BE2C (cell line): ENCODE measurements at regions not wholly inside any gene's neighbourhood (a gene's known extent, or its start where the extent isn't known, plus 50 kb on each side); places are given as distances from the start of the nearest gene placed in this dataset.

Source experiments
- DNase-seq: peaks from one replicate; pipeline ENCODE4 v3.0.0-alpha.2; 2020
- H3K27me3 ChIP-seq: fragments of 250-450 bp; sonication (Bioruptor Pico); 2 replicates; pipeline ENCODE4 v1.5.1; 2020; ENCODE audit warnings: mild to moderate bottlenecking
- H3K36me3 ChIP-seq: fragments of 250-450 bp; sonication (Bioruptor Pico); 2 replicates; pipeline ENCODE4 v1.5.1; 2020; ENCODE audit warnings: mild to moderate bottlenecking
- H3K4me1 ChIP-seq: fragments of 250-450 bp; sonication (Bioruptor Pico); 2 replicates; pipeline ENCODE4 v1.5.1; 2020
- H3K4me3 ChIP-seq: 2 replicates; pipeline ENCODE4 v1.5.1; 2011; ENCODE audit warnings: low read depth, low read length
- H3K9me3 ChIP-seq: fragments of 250-450 bp; sonication (Bioruptor Pico); 2 replicates; pipeline ENCODE4 v1.5.1; 2020
- TF ChIP-seq, protein P1 (sequence below): IDR thresholded peaks from 2 replicates; pipeline ENCODE4 v1.5.1; 2012; ENCODE audit warnings: mild to moderate bottlenecking, low read depth, low read length

DNA sequence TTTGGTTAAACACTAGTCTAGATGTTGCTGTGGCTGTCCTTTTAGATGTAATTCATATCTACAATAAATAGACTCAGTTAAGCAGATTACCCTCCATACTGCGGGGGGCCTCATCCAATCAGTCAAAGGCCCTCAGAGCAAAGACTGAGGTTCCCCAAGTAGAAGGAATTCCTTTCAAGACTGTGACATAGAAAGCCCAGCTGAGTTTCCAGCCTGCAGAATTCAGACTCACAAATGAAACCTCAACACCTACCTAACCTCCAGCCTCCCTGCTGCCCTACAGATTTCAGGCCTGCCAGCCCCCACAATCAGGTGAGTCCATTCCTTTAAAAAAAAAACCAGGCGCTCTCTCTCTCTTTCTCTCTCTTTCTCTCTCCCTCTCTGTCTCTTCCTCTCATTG lies 73.6 kb upstream of the NSMCE3 start:
- TF ChIP-seq, protein P1, sequence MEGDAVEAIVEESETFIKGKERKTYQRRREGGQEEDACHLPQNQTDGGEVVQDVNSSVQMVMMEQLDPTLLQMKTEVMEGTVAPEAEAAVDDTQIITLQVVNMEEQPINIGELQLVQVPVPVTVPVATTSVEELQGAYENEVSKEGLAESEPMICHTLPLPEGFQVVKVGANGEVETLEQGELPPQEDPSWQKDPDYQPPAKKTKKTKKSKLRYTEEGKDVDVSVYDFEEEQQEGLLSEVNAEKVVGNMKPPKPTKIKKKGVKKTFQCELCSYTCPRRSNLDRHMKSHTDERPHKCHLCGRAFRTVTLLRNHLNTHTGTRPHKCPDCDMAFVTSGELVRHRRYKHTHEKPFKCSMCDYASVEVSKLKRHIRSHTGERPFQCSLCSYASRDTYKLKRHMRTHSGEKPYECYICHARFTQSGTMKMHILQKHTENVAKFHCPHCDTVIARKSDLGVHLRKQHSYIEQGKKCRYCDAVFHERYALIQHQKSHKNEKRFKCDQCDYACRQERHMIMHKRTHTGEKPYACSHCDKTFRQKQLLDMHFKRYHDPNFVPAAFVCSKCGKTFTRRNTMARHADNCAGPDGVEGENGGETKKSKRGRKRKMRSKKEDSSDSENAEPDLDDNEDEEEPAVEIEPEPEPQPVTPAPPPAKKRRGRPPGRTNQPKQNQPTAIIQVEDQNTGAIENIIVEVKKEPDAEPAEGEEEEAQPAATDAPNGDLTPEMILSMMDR: no peak
- Histone ChIP-seq H3K9me3 (no peaks in the 10 kb centered on the region), H3K36me3 (no peaks in the 10 kb centered on the region), H3K27me3 (no peaks in the 10 kb centered on the region), H3K4me3 (no peak overlapping the region), H3K4me1 (no peaks in the 10 kb centered on the region)
- no peak for DNase-seq

DNA sequence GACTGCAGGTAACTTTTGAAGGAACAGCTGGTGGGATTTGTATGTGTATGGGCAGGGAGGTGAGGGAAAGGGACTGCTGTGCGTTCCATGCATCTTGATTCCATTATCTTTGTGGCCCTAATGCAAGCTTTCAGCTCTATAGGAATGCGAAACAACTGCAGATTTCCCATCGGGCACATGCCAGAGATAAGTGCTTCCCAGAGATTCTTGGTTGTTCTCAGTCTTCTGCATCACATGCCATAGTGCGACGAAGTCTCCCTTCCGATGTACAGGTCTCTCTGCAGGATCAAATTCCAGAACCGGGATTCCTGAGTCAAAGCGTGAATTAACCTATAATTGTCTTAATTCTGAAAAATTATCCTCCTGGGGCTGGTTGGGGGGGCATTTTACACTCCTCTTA lies 72.6 kb upstream of the NSMCE3 start:
- Histone ChIP-seq H3K4me3 (no peak overlapping the region), H3K9me3 (no peaks in the 10 kb centered on the region), H3K4me1 (no peaks in the 10 kb centered on the region), H3K27me3 (no peaks in the 10 kb centered on the region), H3K36me3 (no peaks in the 10 kb centered on the region)
- DNase-seq: no peak
- TF ChIP-seq, protein P1: no peak

DNA sequence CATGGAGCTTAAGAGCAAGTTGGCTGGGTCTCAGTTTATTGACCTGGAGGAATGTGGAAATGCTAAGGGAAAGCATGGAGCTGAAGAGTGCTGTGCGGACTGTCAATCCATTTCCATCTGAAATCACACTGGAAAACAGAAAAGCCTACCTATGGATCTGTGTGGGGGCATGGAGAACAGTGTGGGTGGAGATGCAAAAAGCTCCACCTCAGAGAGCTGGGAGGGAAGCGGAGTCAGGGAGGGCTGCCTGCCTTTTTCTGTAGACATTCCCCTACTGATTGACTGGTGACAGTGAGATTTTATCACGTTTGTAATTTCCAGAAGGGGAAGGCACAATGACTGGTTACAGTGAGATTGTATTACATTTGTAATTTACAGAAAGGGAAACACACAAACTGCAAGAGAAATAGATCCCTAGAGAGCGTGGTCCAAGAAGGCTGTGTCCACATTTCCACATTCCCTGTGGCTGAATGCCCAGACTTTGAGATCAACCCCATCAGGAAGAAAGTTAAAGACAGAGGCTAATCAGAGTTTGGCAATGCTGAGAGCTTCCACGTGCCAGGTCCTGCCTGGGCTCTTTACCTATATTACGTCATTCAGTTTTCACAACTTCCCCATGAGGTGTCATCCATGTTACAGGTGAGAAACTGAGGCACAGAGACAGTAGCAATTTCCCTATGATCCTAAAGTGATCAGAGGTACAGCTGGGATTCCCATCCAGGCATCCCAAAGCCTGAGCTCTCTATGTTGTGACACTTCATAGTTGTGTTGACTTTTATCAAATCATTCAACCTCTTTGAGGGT lies 67.7 kb upstream of the NSMCE3 start:
- no peaks in the 10 kb centered on the region for H3K36me3 ChIP-seq
- DNase-seq: no peak

DNA sequence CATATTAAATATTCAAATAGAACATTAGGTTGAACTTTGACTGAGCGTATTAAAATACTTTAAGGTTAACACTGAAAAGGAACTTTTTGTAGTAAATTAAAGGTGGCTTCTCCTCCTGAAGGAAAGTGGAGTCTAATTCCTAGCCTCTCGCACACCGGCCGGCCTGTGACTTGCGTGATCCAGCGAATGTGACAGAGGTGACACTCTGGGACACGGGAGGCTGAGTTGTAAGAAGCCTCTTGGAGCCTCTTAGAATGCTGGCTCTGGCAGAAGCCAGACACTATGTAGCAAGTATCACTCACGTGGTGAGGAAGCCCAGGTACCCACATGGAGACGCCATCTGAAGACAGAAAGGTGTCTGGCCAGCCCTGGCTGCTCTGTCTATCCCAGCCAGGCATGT lies 64.9 kb upstream of the NSMCE3 start:
- Histone ChIP-seq H3K27me3 (peaks cover 3% of the 10 kb centered on the region; the same call in 1 of the 2 replicates), H3K4me3 (no peak overlapping the region), H3K9me3 (no peaks in the 10 kb centered on the region), H3K36me3 (no peaks in the 10 kb centered on the region), H3K4me1 (no peaks in the 10 kb centered on the region)
- DNase-seq: no peak
- TF ChIP-seq, protein P1: no peak

More for the DNA sequence above, 67.7 kb upstream of the NSMCE3 start:
- H3K4me1 ChIP-seq: no peaks in the 10 kb centered on the region
- no peak overlapping the region for H3K4me3 ChIP-seq
- no peaks in the 10 kb centered on the region for H3K27me3 ChIP-seq
- TF ChIP-seq, protein P1: no peak
- H3K9me3 ChIP-seq: no peaks in the 10 kb centered on the region

DNA sequence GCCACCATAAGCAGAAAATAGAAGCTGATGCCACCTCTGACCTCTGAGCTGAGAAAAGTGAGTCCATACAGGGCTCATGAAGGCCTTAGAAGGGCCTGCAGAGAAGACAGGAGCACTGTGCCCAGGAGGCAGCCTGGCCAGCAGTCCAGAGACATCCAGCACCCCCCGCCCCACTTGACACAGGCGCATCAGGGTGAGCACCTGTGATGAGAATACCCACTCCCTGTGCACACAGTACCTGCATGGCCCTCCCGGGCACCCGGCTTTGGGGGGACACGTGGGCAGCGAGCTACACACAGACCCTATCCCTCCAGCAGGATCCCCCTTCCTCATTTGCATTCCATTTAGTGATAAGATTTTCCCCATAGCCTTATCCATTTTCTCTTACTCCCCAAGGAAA lies 63.6 kb upstream of the NSMCE3 start:
- peaks cover 3% of the 10 kb centered on the region; the same call in 1 of the 2 replicates for H3K27me3 ChIP-seq
- DNase-seq: no peak
- no peak overlapping the region for H3K4me3 ChIP-seq
- H3K9me3 ChIP-seq: no peaks in the 10 kb centered on the region
- TF ChIP-seq, protein P1: no peak
- H3K4me1 ChIP-seq: no peaks in the 10 kb centered on the region
- no peaks in the 10 kb centered on the region for H3K36me3 ChIP-seq

DNA sequence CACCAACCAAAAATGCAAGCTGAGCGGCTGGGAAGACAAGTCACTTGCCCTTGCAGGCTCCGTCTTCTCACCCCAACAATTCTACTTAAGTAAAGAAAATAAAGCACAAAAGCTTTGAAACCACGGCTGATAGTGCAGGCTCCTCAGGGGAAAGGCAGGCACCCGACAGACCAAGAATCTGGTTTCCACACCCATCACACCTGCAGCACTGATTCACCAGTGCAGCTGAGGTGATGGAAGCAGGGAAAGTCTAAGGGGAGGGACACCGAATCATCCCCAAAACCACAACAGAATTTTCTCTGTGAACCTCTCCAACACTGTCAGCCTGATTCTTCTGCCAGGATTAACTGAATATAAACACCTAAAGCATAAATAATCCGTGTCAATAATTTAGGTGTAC lies 62.0 kb upstream of the NSMCE3 start:
- H3K27me3 ChIP-seq: peaks cover 3% of the 10 kb centered on the region; the same call in 1 of the 2 replicates

More for the DNA sequence above, 62.0 kb upstream of the NSMCE3 start:
- no peak for DNase-seq
- Histone ChIP-seq H3K9me3 (no peaks in the 10 kb centered on the region), H3K4me3 (no peak overlapping the region), H3K36me3 (no peaks in the 10 kb centered on the region), H3K4me1 (no peaks in the 10 kb centered on the region)
- TF ChIP-seq, protein P1: no peak
